Psoas muscle (tissue), 7 donors: ENCODE measurements at regions not wholly inside any gene's neighbourhood (a gene's known extent, or its start where the extent isn't known, plus 50 kb on each side); places are given as distances from the start of the nearest gene placed in this dataset.

Experiments
- ATAC-seq, 4 donors: fragments of 200-7000 bp; cut with Tn5 transposase; one replicate each; pipeline ENCODE4 v1.9.1; 2020; ENCODE audit warnings: moderate library complexity in 3 of 4, mild to moderate bottlenecking in 2 of 4
- DNase-seq, 2 donors: peaks; one replicate each; pipeline ENCODE4 v3.0.0-alpha.2; 2020
- H3K27ac ChIP-seq: fragments of 200-600 bp; one replicate; pipeline ENCODE4 v1.8.0; 2022
- H3K27me3 ChIP-seq, 3 donors: fragments of 200-600 bp in 1 of 3; one replicate each; pipeline versions ENCODE4 v1.6.1 to v1.8.0; 2013 to 2022; ENCODE audit warnings: low read length in 2 of 3, mild to moderate bottlenecking in 2 of 3, moderate library complexity in 1 of 3; ENCODE audit not compliant: insufficient read depth in 3 of 3
- H3K36me3 ChIP-seq, 2 donors: fragments of 200-600 bp in 1 of 2; one replicate each; pipeline versions ENCODE4 v1.6.1 to v1.8.0; 2013 to 2022; ENCODE audit warnings: low read depth in 1 of 2, mild to moderate bottlenecking in 1 of 2, moderate library complexity in 1 of 2; ENCODE audit not compliant: insufficient read depth in 1 of 2
- H3K4me1 ChIP-seq: fragments of 200-600 bp; one replicate; pipeline ENCODE4 v1.8.0; 2022
- H3K4me3 ChIP-seq: fragments of 200-600 bp; one replicate; pipeline ENCODE4 v1.8.0; 2022; ENCODE audit warnings: mild to moderate bottlenecking
- H3K9me3 ChIP-seq: fragments of 200-600 bp; one replicate; pipeline ENCODE4 v1.8.0; 2022
- CTCF ChIP-seq: fragments of 200-600 bp; IDR thresholded peaks from one replicate; pipeline ENCODE4 v1.8.0; 2022; ENCODE audit warnings: antibody characterized with exemption
- WGBS, 3 donors: extraction: QIAGEN DNeasy Blood & Tissue Kit; methylation state at CpG; one replicate each; pipeline versions ENCODE4 v1.1.6 to v1.1.7; 2013; 5-methylcytosine and 5-hydroxymethylcytosine counted together
- intact Hi-C, 2 donors: fragments of 100-400 bp; cut with DNase I; formaldehyde crosslinking; loops; one replicate each; pipeline versions ENCODE4 v1.11.0 to v1.14.2; 2022
- donor health status: healthy with polysubstance abuse.
- donor health status: DM: no; HTN: no; CAD: no; lungs with moderate emphysema.
- donor health status: Bipolar disorder and iron deficiency.
- donor health status: healthy.
- donor health status: DM: yes; HTN: yes; CAD: no.
- donor health status: DM: no; HTN: no; CAD: no.
- donor health status: DM: yes; HTN: yes; CAD: no.

- Histone ChIP-seq H3K27ac (no peak overlapping the region), H3K4me1 (no peaks in the 10 kb centered on the region), H3K4me3 (no peak overlapping the region), H3K36me3 (no peaks in the 10 kb centered on the region), H3K9me3 (no peaks in the 10 kb centered on the region), H3K27me3 (peaks cover 2 to 89% (median 26%) of the 10 kb centered on the region in 3 donors)
- no peak for TF ChIP-seq CTCF
- DNase-seq = no peak
- intact Hi-C loops = no loop called here
- ATAC-seq = no peak
- WGBS, 3 donors = 32 to 39% (median 34%) methylated on average over 16 of the region's 16 CpGs
These were observed 215.7 kb upstream of the FOXF1 start for GRCh38 chr16:86294535-86295196.

- H3K4me1 ChIP-seq = no peaks in the 10 kb centered on the region
- peaks cover 0 to 90% (median 21%) of the 10 kb centered on the region in 3 donors for H3K27me3 ChIP-seq
- no peak overlapping the region for H3K27ac ChIP-seq
- DNase-seq (no peak), ATAC-seq (no peak)
- H3K4me3 ChIP-seq = no peak overlapping the region
- WGBS, 3 donors = 9 to 18% (median 16%) methylated on average over 10 of the region's 10 CpGs
- no peaks in the 10 kb centered on the region for H3K9me3 ChIP-seq
- intact Hi-C loops = no loop called here
- no peaks in the 10 kb centered on the region for H3K36me3 ChIP-seq
- no peak for TF ChIP-seq CTCF
These were observed 214.1 kb upstream of the FOXF1 start for GRCh38 chr16:86296256-86296655.

- no peak overlapping the region for H3K27ac ChIP-seq
- no peak for TF ChIP-seq CTCF
- peaks cover 0 to 88% (median 17%) of the 10 kb centered on the region in 3 donors for H3K27me3 ChIP-seq
- no peak overlapping the region for H3K4me3 ChIP-seq
- no peaks in the 10 kb centered on the region for H3K9me3 ChIP-seq
- no peaks in the 10 kb centered on the region for H3K36me3 ChIP-seq
- ATAC-seq (no peak), DNase-seq (no peak)
- 27 to 36% (median 32%) methylated on average over 13 of the region's 13 CpGs for WGBS, 3 donors
- intact Hi-C loops = no loop called here
- no peaks in the 10 kb centered on the region for H3K4me1 ChIP-seq
These were observed 212.9 kb upstream of the FOXF1 start for GRCh38 chr16:86297391-86297790.

- Histone ChIP-seq H3K4me1 (no peaks in the 10 kb centered on the region), H3K9me3 (no peaks in the 10 kb centered on the region), H3K4me3 (no peak overlapping the region), H3K27ac (no peak overlapping the region), H3K27me3 (peaks cover 0 to 92% (median 17%) of the 10 kb centered on the region in 3 donors), H3K36me3 (no peaks in the 10 kb centered on the region)
- ATAC-seq = no peak
- intact Hi-C loops = no loop called here
- TF ChIP-seq CTCF = no peak
- WGBS, 3 donors = 7 to 10% (median 7%) methylated on average over 31 of the region's 31 CpGs
- no peak for DNase-seq
These were observed 212.2 kb upstream of the FOXF1 start for GRCh38 chr16:86297866-86298757.
